HG03565 (cell line): ENCODE measurements at regions not wholly inside any gene's neighbourhood (a gene's known extent, or its start where the extent isn't known, plus 50 kb on each side); places are given as distances from the start of the nearest gene placed in this dataset.
"Not testable (repeated sequence)": the region's sequence is repeated elsewhere in the genome, so short reads cannot be mapped to it uniquely, and the experiment has no call there.

Experiments used
- ATAC-seq: cut with Tn5 transposase; IDR thresholded peaks from one replicate; pipeline ENCODE4 v1.9.1; 2021; ENCODE audit warnings: mild to moderate bottlenecking, moderate library complexity; ENCODE audit not compliant: unreplicated experiment

DNA sequence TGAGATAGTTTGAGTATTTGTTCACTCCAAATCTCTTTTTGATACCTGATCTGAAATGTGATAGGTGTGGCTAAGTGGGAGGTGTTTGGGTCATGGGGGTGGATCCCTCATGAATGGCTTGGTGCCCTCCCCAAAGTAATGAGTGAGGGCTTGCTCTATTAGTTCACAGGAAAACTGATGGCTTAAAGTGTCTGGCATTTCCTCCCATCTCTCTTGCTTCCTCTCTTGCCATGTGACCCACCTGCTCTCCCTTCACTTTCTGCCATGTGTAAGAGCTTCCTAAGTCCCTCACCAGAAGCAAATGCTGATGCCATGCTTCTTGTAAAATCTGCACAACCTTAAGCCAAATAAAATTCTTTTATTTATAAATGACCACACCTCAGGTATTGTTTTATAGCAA, 61.1 kb downstream of the MAD2L1 start:
- ATAC-seq = no peak

DNA sequence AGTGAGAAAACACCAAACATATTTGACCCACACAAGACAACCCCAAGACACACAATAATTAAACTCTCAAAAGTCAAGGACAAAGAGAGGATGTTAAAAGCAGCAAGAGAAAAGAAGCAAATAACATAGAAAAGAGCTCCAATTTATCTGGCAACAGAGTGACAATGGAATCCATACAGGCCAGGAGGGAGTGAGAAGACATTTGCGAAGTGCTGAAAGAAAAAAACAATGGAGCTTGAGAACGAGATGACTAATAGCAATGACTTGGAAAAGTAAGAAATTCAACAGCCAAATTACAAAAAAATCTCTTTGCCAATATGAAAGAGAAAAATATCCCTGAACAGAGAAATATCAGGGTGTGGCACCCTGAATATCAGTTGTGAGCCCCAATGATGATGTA, 61.6 kb downstream of the MAD2L1 start:
- ATAC-seq = no peak

DNA sequence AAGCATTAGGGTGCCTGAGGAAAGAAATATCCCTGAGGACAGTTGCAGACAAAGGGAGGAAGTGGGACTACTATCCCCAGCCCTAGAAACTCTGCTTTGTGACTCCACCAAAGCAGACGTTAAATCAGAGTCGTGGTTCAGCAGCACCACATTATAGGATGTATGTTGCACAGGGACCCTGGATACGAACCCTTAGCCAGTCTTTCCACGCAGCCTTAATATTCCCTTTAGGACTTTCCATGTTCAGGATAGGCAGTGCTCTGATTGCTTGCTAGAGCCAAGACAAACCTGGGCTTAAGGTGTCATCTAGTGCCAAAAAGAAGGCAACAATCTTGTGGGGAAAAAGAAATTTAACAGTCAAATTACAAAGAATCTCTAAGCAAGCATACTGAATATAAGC, 62.6 kb downstream of the MAD2L1 start:
- no peak for ATAC-seq

DNA sequence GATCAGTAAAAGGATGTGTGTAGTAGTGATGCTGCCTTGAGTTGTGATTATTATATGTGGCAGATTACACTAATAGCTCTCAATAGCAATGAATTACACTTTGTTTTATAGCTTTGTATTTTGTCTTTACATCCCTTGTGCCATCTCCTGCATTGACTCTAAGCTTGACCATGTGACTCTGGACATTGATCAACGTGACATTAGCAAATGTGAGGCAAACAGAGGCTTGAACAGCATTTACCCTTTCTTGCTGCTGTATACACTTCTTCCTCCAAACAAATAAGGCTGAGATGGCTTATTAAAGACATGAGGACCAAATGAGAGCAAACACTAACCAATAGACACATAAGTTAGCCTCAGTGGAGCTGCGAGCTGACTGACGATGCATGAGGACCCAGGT, 63.5 kb downstream of the MAD2L1 start:
- no peak for ATAC-seq

DNA sequence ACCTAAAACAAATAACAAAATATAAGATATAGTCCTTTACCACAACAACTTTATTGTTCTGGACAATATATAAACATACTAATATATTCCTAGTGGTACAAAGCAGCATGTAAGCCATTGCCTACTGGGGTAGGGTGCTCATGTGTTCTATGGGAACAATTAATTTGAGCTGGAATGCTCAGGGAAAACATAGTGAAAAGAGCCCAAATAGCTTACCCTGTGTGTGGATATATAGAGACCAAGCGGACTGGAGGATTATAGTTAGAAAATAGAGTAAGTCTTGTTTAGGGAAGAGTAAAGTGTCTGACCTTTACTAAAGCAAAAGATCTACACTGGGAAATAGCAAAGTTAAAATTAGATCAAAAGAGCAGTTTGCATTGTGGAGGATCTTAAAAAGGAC, 64.8 kb downstream of the MAD2L1 start:
- no peak for ATAC-seq

DNA sequence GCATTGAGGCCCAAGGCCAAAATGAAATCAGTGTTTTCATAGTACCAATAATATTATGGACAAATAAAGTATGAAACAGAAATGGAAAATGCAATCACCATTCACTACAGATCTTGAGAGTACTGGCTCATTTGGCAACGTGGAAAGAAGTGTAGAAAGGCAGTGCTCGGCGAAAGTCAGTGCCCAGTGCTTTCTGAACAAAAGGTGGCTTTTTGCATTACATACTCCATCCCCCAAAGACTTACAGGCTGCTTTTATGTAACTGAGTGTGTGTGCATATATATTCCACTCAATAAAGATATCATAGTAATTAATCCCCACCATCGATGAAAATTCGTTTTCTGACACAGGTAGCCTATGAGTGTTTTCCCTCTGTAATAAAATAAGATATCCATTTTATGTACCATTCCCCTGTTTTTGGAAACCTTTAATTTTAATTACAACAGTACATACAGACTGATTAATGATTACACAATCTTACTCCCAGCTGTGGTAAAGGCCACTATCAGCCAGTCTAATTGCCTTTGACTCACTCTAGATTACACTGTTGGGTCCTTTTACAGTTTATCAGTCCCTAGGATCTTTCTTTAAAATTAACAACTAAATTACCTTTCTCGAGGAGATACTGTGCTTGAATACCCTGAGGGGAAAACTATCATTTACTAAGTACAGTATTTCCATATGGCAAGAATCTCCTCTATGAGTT, 65.9 kb downstream of the MAD2L1 start:
- no peak for ATAC-seq

DNA sequence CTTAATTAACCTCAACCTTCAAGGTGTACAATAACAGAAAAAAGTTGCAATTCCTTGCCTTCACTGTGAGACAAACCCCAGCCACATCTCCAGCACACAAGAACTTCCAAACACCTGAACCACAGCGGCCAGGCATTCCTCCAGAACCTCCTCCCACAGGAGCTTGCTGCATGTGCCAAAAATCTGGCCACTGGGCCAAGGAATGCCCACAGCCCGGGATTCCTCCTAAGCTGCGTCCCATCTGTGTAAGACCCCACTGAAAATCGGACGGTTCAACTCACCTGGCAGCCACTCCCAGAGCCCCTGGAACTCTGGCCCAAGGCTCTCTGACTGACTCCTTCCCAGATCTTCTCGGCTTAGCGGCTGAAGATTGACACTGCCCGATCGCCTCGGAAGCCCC, 70.6 kb downstream of the MAD2L1 start:
- not testable (repeated sequence) for ATAC-seq

DNA sequence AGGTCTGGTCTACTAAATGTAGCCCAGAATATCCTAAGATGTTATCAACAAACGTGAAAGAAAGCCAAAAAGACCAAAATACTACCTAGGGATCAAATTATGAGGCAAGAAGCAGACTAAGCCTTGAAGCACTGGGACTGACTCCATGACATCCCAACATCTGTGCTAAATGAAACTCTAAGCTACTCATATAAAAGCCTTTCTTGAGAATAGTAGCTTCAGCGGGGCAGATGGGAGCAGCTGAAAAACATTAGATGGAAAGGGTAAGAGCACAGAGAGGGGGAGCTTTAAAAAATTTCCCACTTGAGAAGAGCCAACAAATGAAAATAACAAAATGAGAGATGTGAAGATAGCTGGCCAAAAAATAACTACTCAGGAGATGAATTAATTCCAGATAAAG, 81.7 kb downstream of the MAD2L1 start:
- no peak for ATAC-seq

DNA sequence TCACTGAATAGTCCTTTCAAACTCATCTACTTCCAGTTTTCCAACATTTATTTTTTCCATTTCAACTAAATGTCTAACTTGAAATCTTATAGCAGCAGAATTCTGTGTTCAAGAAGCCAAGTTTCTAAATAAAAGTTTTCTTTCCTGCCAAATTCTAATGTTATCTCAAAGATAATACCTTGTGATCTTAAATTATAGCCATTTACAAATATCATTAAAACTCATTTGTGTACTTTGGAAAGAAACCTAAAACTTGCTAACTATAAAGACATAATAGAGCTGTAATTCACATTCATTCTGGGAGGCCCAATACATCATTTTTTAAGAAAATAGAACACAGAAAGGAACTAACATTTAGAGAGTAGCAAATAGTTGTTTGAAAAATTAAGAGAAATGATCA, 83.9 kb downstream of the MAD2L1 start:
- no peak for ATAC-seq

DNA sequence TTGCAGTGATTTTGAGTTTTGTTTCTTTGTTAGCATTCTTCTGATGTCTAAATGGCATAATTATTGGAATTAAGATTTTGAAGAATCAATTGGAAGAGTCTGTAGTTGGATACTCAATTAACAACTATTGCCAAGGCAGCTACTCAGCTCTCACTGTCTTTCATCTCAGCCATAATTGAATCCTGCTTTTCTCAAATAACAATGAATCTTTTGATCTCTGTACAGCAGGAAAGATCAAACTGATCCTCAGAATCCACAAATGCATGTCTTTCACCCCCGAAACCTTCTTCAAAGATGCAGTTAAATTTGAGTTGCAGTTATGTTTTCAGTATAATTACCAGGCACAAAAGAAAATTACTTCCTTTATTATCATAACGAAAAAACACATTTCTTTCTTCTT, 86.2 kb downstream of the MAD2L1 start:
- ATAC-seq = no peak

DNA sequence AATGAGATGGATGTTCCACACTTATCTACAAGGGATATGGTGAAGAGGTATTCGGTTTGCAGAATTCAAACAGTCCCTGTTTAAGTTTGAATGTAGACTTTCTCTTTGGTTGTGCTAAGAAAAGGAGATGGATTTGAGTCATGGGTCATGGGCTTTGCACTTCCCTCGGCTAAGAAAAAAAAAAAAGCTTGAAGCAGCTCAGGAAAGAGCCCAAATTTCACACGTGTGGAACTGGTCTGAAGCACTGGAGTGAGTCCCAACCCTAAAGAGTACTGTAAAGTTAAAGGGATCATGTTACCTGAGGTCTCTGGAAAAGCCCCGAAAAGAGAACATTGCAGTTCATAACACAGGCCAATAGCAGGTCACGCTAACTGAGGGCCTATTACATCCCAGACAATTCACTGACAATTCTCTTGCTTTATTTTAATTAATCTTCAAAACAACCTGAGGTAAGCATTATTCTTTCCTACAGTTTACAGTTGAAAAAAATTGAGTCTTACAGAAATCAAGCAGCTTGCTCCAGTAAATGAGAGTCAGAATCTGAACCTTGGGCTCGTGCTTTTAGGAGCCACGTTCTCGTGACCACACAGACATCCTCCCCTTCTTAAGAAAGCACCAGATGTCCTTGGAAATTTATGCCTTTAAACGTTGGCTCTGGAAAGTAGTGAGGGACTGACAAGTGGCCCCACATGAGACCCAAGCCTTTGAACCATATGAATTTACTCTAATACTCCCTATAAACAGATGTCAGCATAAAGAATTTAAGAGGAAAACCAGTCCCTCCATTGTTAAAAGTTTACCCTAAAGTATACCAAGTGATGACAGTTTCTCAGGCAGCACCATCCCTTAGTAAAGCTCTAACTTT, 89.3 kb downstream of the MAD2L1 start:
- ATAC-seq = no peak

DNA sequence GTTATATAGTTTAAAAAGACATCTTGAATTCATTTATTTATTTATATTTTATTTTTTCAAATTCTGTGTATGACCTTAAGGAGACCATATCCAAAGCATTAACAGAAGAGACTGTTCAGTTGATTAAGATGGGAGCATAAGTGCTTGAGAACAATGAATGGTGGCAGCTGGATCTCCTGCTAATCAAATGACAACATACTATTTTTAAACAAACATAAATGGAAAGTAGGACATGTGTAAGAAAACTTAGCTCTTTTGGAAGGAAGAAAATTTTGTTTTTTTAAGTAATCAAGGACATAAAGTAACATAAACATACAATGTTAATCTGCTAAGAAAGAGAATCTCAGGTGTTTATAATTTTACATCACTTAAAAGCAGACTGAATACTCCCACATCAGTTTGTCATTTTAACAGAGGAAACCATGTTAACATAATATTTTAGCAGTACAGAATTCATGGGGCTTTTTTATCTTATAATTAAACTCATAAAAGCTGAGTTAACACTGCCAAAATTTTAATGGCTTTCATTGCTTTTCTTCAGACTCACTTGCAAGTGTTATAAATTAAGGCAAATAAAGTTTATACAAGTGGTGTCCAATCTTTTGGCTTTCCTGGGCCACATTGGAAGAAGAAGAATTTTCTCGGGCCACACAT, 95.1 kb downstream of the MAD2L1 start:
- ATAC-seq = no peak

DNA sequence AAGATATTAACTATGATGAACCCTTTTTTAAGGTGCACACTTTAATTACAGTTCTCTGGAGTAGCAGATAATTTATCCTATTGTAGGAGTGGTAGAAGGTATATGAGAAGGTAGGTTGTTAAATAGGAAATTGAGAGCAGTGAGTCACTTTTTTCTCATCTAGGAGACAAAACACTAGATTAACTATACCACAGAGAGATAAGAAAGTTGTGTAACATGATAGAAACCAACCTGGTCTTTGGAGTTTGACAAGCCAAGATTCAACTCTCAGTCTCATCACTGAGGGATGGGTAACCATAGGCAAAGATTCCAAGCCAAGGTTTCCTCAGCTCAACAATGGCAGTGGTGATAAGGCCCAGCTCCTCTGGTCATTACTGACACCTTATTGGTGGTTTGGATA, 104.0 kb downstream of the MAD2L1 start:
- ATAC-seq = no peak

DNA sequence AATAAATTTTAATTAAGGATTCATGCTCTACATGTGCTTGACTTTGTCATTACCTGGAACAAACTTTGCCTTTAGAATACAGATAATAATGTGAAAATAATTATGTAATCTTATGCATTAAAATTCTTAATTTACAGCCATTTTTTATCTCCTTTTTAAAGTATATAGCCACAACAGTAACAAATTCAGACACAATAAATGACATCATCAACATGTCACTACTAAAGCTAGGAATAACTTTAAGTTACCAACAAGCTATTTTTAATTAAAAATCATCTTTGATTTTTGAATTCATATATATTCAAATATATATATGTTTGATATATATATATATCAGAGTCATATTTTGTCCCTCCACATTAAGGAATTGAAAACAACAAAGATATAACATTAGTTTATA, 107.7 kb downstream of the MAD2L1 start:
- no peak for ATAC-seq

DNA sequence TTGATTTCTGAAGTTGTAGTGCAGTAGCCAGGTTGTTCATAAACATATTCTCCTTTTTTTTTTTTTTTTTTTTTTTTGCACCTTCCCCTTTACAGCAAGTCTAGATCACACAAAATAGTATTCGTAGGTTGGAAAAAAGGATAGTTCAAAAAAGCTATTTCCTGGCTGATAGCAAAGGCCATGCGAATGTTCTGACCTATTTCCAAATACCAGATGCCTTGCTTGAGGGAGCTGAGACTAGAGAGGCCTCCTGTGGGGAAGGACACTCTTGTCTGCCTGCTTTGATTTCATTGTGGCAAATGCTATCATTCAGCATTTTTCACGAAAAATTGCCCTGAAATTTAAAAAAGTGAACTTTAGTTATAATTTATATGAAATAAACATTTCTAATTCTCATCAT, 111.4 kb downstream of the MAD2L1 start:
- ATAC-seq = no peak

DNA sequence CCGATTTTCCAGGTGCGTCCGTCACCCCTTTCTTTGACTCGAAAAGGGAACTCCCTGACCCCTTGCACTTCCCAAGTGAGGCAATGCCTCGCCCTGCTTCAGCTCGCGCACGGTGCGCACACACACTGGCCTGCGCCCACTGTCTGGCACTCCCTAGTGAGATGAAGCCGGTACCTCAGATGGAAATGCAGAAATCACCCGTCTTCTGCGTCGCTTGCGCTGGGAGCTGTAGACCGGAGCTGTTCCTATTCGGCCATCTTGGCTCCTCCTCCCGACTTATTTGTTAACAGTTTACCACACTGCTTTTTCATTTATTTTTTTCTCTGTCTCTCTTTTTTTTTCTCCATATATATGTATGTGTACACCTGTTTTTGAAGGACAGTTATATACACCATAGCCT, 112.2 kb downstream of the MAD2L1 start:
- not testable (repeated sequence) for ATAC-seq

DNA sequence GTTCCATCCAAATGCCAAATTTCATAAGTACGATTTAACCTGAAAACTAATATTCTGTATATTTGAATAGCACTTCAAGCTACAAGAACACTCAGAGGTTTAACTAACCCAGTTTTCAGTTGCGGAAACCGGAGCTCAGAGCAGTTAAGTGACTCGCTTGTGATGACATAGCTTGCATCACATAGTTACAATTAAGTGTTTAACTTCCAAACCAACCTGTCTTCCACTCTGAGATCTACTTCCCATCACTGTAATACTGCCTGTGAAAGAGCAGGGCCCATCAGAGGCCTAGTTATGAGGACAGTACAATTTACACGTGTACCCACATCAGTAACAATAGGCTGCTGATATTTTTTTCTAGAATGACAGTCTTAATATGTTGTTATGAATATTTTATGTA, 120.3 kb downstream of the MAD2L1 start:
- no peak for ATAC-seq

DNA sequence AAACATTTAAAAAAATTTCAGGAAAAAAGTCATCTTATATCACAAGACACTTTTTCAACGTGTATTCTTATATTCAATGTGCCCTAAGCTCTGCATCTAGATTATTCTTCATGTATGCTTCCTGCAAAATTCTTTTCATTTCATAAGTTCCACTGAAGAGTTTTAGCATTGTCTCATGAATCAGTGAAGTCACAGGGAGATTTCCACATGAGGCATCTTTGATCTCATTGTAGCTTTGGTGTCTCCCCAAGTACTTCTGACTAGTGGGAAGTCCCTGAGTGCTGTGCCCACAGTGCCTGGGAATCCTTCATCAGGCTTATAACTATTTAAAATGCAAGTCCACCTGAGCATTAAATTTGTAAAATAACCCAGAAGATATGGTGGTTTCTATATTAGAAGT, 123.8 kb downstream of the MAD2L1 start:
- ATAC-seq = no peak

DNA sequence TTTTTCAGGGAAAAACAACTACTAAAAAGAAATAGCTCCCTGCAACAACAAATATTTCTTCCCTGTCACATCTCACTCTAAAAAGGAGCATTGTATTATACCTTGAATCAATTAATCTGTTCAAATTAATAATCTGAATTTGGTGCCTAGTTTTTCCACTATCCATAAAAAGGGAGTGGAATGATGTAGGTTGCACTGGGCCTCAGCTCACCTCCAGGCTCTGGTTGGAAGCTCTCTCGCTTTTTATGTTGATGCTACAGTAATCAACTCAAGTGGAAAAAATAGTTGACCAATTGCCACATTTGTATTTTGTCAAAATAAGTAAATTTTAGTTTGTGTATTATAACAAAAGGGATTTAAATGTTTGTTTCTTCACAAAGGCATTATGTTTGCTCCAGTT, 126.1 kb downstream of the MAD2L1 start:
- no peak for ATAC-seq

DNA sequence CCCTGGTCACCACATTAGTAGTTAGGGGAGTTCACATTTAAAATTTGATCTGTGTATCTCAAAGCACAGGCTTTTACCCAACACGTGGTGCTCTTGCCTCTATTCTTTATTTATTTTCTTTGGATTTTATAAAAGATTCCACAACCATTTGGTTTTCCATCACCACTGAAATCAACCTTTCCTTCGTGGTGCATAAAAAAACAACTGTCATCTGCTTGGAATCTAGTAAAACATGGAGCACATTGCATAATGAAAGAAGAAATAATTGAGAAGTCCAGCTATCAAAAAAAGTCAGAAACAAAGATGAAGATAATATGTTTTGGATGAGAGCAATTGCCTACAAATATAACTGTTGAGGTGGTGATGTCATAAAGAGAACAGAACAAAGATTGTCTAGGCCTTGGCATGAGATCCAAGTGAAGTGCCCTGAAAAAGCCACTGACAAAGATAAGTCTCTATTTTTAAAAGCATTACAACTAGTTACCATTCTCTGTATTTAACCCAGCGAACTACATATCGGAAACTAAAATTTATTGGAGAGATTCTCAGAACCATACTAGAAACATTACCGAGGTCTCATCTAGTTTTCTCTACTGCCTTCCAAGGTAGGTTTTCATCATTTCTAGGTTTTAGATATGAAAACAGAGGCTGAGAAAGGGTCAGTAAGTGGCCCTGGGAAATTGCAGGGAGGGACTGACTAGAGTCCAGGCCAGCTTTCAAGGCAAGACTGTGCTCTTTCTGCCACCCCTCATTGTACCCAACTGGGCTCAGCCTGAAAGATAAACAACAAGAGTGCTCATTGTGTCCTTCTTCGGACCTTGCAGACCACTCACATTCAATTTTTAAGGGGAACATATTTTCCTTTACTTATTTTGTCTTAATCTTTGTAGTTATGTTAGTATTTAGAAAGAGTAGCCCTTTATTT, 127.3 kb downstream of the MAD2L1 start:
- no peak for ATAC-seq

DNA sequence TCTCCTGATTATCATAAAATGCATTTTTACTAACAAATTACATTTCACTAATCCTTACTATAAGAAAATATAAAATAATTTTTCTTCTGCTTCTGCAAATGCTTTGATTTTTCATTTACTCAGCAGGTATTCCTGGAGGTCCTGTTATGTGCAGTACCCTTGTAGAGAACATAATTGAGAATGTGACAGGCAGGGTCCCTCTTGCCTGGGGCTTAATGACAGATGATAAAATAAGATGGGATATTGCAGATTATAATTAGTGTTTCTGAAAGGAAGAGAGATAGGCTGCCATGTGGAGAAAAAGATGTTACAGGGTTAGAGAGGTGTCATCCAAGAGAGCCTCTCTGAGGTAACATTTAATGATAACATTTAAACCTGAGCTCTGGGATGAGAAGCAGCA, 128.9 kb downstream of the MAD2L1 start:
- ATAC-seq = no peak
